SK-N-SH treated with all-trans-retinoic acid at 6 μM for 48 hours (cell line): ENCODE measurements at regions not wholly inside any gene's neighbourhood (a gene's known extent, or its start where the extent isn't known, plus 50 kb on each side); places are given as distances from the start of the nearest gene placed in this dataset.

Experiments
- ATAC-seq: fragments of 200-7000 bp; cut with Tn5 transposase; 3 replicates; pipeline ENCODE4 v1.9.1; 2020; ENCODE audit warnings: mild to moderate bottlenecking, moderate library complexity
- ARNTL ChIP-seq: fragments of 450-650 bp; formaldehyde crosslinking; IDR thresholded peaks from 2 replicates; pipeline ENCODE4 v1.5.0; 2020; ENCODE audit warnings: low read depth, mild to moderate bottlenecking, moderate library complexity, borderline replicate concordance
- CSDC2 ChIP-seq: fragments of 250-450 bp; sonication (Bioruptor Pico); IDR thresholded peaks from 2 replicates; pipeline ENCODE4 v1.5.0; 2020; ENCODE audit warnings: mild to moderate bottlenecking, moderate library complexity
- ESRRG ChIP-seq: fragments of 250-450 bp; sonication (Bioruptor Pico); IDR thresholded peaks from 2 replicates; pipeline ENCODE4 v1.6.1; 2021; ENCODE audit warnings: mild to moderate bottlenecking
- GLIS3 ChIP-seq: fragments of 250-450 bp; sonication (Bioruptor Pico); IDR thresholded peaks from 2 replicates; pipeline ENCODE4 v1.5.0; 2020; ENCODE audit warnings: mild to moderate bottlenecking, moderate library complexity
- ISL1 ChIP-seq: fragments of 250-450 bp; sonication (Bioruptor Pico); IDR thresholded peaks from 2 replicates; pipeline ENCODE4 v2.1.2; 2022; ENCODE audit warnings: mild to moderate bottlenecking, moderate library complexity
- OSR1 ChIP-seq: fragments of 250-450 bp; sonication (Bioruptor Pico); IDR thresholded peaks from 2 replicates; pipeline ENCODE4 v1.8.0; 2022; ENCODE audit warnings: moderate library complexity, mild to moderate bottlenecking, inconsistent platforms
- PPARA ChIP-seq: fragments of 250-450 bp; sonication (Bioruptor Pico); IDR thresholded peaks from 2 replicates; pipeline ENCODE4 v1.5.0; 2020; ENCODE audit warnings: mild to moderate bottlenecking, borderline replicate concordance
- RARB ChIP-seq: fragments of 250-450 bp; sonication (Bioruptor Pico); IDR thresholded peaks from 2 replicates; pipeline ENCODE4 v1.8.0; 2021; ENCODE audit warnings: mild to moderate bottlenecking, moderate library complexity
- SNAI2 ChIP-seq: fragments of 250-450 bp; sonication (Bioruptor Pico); IDR thresholded peaks from 2 replicates; pipeline ENCODE4 v1.5.0; 2020; ENCODE audit warnings: mild to moderate bottlenecking, moderate library complexity
- TCF4 ChIP-seq: fragments of 250-450 bp; sonication (Bioruptor Pico); IDR thresholded peaks from 2 replicates; pipeline ENCODE4 v1.8.0; 2021; ENCODE audit warnings: mild to moderate bottlenecking, moderate library complexity, borderline replicate concordance
- TOX ChIP-seq: fragments of 250-450 bp; sonication (Bioruptor Pico); IDR thresholded peaks from 2 replicates; pipeline ENCODE4 v1.8.0; 2021; ENCODE audit warnings: mild to moderate bottlenecking, moderate library complexity, borderline replicate concordance
- ZC3H10 ChIP-seq: fragments of 250-450 bp; sonication (Bioruptor Pico); IDR thresholded peaks from 2 replicates; pipeline ENCODE4 v1.5.1; 2021; ENCODE audit warnings: mild to moderate bottlenecking, moderate library complexity
- ZFP3 ChIP-seq: fragments of 250-450 bp; sonication (Bioruptor Pico); IDR thresholded peaks from 2 replicates; pipeline ENCODE4 v1.5.0; 2020; ENCODE audit warnings: mild to moderate bottlenecking, moderate library complexity
- ZFP30 ChIP-seq: fragments of 450-650 bp; formaldehyde crosslinking; IDR thresholded peaks from 2 replicates; pipeline ENCODE4 v1.5.0; 2022; ENCODE audit warnings: mild to moderate bottlenecking, moderate library complexity
- ZNF565 ChIP-seq: fragments of 450-650 bp; formaldehyde crosslinking; conservative IDR thresholded peaks from 2 replicates; pipeline ENCODE4 v1.5.0; 2020; ENCODE audit warnings: low read depth, mild to moderate bottlenecking, moderate library complexity
- ZNF70 ChIP-seq: fragments of 450-650 bp; formaldehyde crosslinking; IDR thresholded peaks from 2 replicates; pipeline ENCODE4 v1.5.0; 2020; ENCODE audit warnings: mild to moderate bottlenecking, moderate library complexity
- ZNF8 ChIP-seq: fragments of 450-650 bp; formaldehyde crosslinking; IDR thresholded peaks from 2 replicates; pipeline ENCODE4 v1.5.0; 2020; ENCODE audit warnings: mild to moderate bottlenecking, moderate library complexity
- TF ChIP-seq, protein P1 (sequence below): fragments of 250-450 bp; sonication (Bioruptor Pico); IDR thresholded peaks from 2 replicates; pipeline ENCODE4 v1.8.0; 2021; ENCODE audit warnings: low read depth, mild to moderate bottlenecking, moderate library complexity, borderline replicate concordance
- TF ChIP-seq, protein P2 (sequence below): fragments of 250-450 bp; sonication (Bioruptor Pico); IDR thresholded peaks from 2 replicates; pipeline ENCODE4 v1.5.0; 2020; ENCODE audit warnings: mild to moderate bottlenecking, moderate library complexity
- TF ChIP-seq, protein P3 (sequence below): fragments of 250-450 bp; sonication (Bioruptor Pico); IDR thresholded peaks from 2 replicates; pipeline ENCODE4 v1.5.1; 2021; ENCODE audit warnings: mild to moderate bottlenecking, moderate library complexity
- TF ChIP-seq, protein P4 (sequence below): fragments of 250-450 bp; sonication (Bioruptor Pico); IDR thresholded peaks from 2 replicates; pipeline ENCODE4 v1.8.0; 2020; ENCODE audit warnings: mild to moderate bottlenecking, moderate library complexity, borderline replicate concordance
- TF ChIP-seq, protein P5 (sequence below): fragments of 250-450 bp; sonication (Bioruptor Pico); IDR thresholded peaks from 2 replicates; pipeline ENCODE4 v1.5.1; 2020; ENCODE audit warnings: low read depth, mild to moderate bottlenecking, moderate library complexity

DNA sequence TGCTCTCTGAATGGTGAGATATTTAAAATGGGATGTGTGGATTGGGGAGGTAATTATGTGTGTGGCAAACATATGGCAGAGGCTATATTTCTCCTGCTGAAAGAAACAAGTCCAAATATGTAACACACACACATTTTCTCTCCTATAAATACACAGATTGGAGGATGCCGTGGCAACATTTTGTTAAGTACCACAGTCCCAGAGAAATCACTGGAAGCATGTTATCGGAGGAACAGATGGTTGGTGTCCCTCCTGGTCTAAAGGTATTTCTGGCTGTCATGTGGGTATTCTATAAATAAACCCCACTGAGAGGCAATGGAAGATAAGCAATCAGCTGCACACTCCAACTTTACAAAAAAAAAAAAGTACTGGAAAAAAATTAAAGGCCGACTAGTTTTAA lies 528.3 kb upstream of the BOD1L1 start:
- ATAC-seq = no peak
- TF ChIP-seq, protein P1, sequence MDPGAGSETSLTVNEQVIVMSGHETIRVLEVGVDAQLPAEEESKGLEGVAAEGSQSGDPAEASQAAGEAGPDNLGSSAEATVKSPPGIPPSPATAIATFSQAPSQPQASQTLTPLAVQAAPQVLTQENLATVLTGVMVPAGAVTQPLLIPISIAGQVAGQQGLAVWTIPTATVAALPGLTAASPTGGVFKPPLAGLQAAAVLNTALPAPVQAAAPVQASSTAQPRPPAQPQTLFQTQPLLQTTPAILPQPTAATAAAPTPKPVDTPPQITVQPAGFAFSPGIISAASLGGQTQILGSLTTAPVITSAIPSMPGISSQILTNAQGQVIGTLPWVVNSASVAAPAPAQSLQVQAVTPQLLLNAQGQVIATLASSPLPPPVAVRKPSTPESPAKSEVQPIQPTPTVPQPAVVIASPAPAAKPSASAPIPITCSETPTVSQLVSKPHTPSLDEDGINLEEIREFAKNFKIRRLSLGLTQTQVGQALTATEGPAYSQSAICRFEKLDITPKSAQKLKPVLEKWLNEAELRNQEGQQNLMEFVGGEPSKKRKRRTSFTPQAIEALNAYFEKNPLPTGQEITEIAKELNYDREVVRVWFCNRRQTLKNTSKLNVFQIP = no peak

DNA sequence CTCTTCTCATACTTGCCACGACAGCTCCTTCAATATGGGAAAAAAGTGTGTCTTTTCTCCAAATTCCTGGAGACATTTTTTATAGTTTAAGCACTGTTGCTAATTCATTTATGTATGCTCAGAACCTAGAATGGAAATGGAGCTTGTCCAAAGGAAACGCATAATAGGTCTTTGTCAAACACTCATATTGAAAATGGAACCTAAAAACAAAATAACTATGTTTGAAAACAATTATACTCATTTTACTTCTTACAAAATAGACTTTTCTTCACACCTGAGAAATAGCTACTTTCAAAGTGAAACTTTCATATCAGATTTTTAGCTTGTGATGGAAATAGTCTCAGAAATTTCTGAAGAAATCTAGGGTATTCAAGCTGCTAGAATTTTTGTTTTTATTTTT lies 529.7 kb upstream of the BOD1L1 start:
- no peak for ATAC-seq
- TF ChIP-seq OSR1 (CRISPR knock-in tag) (no peak), ZFP3 (CRISPR knock-in tag) (no peak), ZFP30 (CRISPR knock-in tag) (no peak), GLIS3 (CRISPR knock-in tag) (no peak)
- TF ChIP-seq, protein P2, sequence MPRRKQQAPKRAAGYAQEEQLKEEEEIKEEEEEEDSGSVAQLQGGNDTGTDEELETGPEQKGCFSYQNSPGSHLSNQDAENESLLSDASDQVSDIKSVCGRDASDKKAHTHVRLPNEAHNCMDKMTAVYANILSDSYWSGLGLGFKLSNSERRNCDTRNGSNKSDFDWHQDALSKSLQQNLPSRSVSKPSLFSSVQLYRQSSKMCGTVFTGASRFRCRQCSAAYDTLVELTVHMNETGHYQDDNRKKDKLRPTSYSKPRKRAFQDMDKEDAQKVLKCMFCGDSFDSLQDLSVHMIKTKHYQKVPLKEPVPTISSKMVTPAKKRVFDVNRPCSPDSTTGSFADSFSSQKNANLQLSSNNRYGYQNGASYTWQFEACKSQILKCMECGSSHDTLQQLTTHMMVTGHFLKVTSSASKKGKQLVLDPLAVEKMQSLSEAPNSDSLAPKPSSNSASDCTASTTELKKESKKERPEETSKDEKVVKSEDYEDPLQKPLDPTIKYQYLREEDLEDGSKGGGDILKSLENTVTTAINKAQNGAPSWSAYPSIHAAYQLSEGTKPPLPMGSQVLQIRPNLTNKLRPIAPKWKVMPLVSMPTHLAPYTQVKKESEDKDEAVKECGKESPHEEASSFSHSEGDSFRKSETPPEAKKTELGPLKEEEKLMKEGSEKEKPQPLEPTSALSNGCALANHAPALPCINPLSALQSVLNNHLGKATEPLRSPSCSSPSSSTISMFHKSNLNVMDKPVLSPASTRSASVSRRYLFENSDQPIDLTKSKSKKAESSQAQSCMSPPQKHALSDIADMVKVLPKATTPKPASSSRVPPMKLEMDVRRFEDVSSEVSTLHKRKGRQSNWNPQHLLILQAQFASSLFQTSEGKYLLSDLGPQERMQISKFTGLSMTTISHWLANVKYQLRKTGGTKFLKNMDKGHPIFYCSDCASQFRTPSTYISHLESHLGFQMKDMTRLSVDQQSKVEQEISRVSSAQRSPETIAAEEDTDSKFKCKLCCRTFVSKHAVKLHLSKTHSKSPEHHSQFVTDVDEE (CRISPR knock-in tag) = no peak
- TF ChIP-seq, protein P3, sequence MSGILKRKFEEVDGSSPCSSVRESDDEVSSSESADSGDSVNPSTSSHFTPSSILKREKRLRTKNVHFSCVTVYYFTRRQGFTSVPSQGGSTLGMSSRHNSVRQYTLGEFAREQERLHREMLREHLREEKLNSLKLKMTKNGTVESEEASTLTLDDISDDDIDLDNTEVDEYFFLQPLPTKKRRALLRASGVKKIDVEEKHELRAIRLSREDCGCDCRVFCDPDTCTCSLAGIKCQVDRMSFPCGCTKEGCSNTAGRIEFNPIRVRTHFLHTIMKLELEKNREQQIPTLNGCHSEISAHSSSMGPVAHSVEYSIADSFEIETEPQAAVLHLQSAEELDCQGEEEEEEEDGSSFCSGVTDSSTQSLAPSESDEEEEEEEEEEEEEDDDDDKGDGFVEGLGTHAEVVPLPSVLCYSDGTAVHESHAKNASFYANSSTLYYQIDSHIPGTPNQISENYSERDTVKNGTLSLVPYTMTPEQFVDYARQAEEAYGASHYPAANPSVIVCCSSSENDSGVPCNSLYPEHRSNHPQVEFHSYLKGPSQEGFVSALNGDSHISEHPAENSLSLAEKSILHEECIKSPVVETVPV = no peak
- TF ChIP-seq, protein P4, sequence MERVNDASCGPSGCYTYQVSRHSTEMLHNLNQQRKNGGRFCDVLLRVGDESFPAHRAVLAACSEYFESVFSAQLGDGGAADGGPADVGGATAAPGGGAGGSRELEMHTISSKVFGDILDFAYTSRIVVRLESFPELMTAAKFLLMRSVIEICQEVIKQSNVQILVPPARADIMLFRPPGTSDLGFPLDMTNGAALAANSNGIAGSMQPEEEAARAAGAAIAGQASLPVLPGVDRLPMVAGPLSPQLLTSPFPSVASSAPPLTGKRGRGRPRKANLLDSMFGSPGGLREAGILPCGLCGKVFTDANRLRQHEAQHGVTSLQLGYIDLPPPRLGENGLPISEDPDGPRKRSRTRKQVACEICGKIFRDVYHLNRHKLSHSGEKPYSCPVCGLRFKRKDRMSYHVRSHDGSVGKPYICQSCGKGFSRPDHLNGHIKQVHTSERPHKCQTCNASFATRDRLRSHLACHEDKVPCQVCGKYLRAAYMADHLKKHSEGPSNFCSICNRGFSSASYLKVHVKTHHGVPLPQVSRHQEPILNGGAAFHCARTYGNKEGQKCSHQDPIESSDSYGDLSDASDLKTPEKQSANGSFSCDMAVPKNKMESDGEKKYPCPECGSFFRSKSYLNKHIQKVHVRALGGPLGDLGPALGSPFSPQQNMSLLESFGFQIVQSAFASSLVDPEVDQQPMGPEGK (CRISPR knock-in tag) = no peak

DNA sequence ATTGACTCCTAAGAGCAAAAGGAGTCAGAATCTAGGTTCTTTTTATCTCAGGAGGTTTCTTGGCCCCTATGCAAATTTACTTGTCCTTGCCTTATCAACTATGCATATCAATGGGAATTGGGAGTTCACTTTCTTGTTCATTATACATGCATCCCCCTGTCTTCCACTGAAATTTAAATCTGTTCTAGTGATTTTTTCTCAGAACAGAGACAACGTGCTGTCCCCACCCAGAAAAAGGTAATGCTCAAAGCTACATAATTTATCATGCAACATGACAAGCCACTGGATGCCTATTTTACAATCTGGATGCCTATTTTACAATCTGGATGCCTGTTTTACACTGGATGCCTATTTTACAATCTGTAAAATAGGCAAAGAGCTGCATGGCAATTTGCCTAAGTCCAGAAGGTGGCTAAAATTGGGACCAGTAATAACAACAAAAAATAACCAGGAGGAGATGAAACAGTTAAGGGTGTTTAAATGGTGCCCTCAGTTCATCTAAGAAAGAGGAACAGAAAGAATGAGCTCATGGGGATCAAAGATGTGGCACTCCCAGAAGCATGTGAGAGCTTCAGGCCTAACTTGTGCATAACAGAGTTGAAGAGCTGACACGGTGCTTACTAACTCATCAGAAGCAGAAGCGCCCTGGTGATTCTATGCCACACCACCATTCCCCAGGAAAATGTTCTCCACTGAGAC lies 537.8 kb upstream of the BOD1L1 start:
- no peak for ATAC-seq

More for the DNA sequence above, 537.8 kb upstream of the BOD1L1 start:
- TF ChIP-seq TOX (CRISPR knock-in tag) (no peak), TCF4 (no peak), ZFP3 (CRISPR knock-in tag) (no peak), ZNF8 (CRISPR knock-in tag) (no peak), PPARA (CRISPR knock-in tag) (no peak), SNAI2 (CRISPR knock-in tag) (no peak), ZFP30 (CRISPR knock-in tag) (no peak), GLIS3 (CRISPR knock-in tag) (no peak), RARB (CRISPR knock-in tag) (no peak), ARNTL (CRISPR knock-in tag) (no peak), CSDC2 (CRISPR knock-in tag) (no peak), ZNF565 (CRISPR knock-in tag) (no peak), ZNF70 (CRISPR knock-in tag) (no peak), ZC3H10 (CRISPR knock-in tag) (no peak), ISL1 (no peak), ESRRG (no peak)
- TF ChIP-seq, protein P2 (CRISPR knock-in tag) = no peak
- TF ChIP-seq, protein P1 = no peak
- TF ChIP-seq, protein P3 = no peak
- TF ChIP-seq, protein P5, sequence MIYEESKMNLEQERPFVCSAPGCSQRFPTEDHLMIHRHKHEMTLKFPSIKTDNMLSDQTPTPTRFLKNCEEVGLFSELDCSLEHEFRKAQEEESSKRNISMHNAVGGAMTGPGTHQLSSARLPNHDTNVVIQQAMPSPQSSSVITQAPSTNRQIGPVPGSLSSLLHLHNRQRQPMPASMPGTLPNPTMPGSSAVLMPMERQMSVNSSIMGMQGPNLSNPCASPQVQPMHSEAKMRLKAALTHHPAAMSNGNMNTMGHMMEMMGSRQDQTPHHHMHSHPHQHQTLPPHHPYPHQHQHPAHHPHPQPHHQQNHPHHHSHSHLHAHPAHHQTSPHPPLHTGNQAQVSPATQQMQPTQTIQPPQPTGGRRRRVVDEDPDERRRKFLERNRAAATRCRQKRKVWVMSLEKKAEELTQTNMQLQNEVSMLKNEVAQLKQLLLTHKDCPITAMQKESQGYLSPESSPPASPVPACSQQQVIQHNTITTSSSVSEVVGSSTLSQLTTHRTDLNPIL (CRISPR knock-in tag) = no peak
- TF ChIP-seq, all 23 proteins: peak for 0
